NB4 (cell line): ENCODE measurements at regions not wholly inside any gene's neighbourhood (a gene's known extent, or its start where the extent isn't known, plus 50 kb on each side); places are given as distances from the start of the nearest gene placed in this dataset.

Source experiments
- DNase-seq: peaks from one replicate; pipeline ENCODE4 v3.0.0; 2010; ENCODE audit warnings: low read depth
- H3K4me3 ChIP-seq: one replicate; pipeline ENCODE4 v1.5.1; 2011; ENCODE audit warnings: mild to moderate bottlenecking, low read depth, low read length, moderate library complexity
- MYC ChIP-seq: IDR thresholded peaks from 2 replicates; pipeline ENCODE4 v1.6.1; 2011; ENCODE audit warnings: low read depth, low read length
- POLR2A ChIP-seq: IDR thresholded peaks from 2 replicates; pipeline ENCODE4 v1.6.1; 2011; ENCODE audit warnings: mild to moderate bottlenecking; ENCODE audit not compliant: insufficient read length; ENCODE audit errors: extremely low read depth
- TF ChIP-seq, protein P1 (sequence below): IDR thresholded peaks from one replicate; pipeline ENCODE4 v1.5.1; 2012; ENCODE audit warnings: low read depth, low read length
- TF ChIP-seq, protein P2 (sequence below): IDR thresholded peaks from 2 replicates; pipeline ENCODE4 v1.6.1; 2011; ENCODE audit warnings: low read depth, low read length

DNA sequence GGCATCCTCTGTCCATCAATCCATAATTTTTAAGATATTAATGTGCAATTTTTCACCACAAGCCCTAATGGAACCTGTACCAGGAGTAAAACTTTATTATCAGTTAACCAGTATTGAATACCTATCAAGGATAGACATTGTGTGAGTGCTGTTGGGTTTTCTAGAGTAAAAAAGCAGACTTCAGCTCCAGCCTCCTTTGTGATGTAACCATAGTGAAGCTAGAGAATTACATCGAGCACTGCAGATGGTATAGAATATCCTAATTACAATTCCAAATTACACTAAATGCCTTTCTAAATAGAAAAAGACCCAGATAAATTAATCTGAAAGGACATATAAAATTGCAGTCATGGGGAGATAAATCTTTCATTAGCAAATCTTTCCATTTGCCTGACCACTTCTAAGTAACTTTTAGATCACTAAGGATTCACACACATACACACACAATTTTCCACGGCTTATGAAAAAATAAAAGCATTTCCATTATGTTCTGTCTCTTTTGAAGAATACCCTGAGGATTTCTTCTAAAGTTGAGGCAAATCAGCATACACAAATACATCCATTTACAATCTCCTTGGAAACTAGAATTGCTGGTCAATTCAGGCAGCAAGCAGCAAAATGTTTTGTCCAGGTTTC lies 117.1 kb upstream of the TANK start:
- no peak for TF ChIP-seq POLR2A
- TF ChIP-seq MYC, result no peak
- TF ChIP-seq, protein P1, sequence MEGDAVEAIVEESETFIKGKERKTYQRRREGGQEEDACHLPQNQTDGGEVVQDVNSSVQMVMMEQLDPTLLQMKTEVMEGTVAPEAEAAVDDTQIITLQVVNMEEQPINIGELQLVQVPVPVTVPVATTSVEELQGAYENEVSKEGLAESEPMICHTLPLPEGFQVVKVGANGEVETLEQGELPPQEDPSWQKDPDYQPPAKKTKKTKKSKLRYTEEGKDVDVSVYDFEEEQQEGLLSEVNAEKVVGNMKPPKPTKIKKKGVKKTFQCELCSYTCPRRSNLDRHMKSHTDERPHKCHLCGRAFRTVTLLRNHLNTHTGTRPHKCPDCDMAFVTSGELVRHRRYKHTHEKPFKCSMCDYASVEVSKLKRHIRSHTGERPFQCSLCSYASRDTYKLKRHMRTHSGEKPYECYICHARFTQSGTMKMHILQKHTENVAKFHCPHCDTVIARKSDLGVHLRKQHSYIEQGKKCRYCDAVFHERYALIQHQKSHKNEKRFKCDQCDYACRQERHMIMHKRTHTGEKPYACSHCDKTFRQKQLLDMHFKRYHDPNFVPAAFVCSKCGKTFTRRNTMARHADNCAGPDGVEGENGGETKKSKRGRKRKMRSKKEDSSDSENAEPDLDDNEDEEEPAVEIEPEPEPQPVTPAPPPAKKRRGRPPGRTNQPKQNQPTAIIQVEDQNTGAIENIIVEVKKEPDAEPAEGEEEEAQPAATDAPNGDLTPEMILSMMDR, result no peak
- no peak for DNase-seq

DNA sequence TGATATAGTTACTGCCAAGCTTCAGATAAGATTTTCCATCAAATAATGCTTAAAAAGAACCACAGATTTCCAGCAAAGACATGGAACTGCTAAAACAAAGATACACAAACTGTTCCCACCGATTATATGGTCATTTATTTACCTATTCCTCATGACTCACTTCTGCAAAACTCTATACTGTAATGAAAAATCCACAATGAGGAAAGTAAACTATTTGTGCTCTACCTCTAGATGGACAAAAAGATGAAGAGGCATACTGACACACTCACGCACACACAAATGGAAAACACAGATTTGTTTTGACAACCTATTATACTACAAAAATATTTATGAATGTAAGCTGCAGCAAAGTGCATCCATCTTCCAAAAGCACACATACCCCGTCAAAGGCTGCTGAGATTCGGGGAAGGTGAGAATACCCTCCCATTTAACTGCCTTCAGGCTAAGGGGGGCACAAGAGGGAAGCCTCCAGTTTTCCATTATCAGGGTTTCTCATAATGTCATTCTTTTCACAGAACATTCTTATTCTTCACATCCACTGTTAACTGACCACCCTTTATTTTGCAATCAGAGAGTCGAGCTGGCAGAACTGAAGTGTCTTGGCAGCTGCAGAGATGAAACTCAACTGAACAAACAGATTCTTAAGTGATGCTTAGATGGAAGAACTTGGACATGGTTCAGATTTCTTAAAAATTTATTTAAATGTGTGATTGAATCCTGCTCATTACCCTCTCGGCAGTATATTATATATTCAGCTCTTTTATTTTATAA lies 115.9 kb upstream of the TANK start:
- no peak overlapping the region for H3K4me3 ChIP-seq
- TF ChIP-seq POLR2A, result no peak
- TF ChIP-seq, protein P1, result no peak
- no peak for TF ChIP-seq MYC
- TF ChIP-seq, protein P2, sequence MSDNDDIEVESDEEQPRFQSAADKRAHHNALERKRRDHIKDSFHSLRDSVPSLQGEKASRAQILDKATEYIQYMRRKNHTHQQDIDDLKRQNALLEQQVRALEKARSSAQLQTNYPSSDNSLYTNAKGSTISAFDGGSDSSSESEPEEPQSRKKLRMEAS, result no peak
- DNase-seq, result no peak

More for the DNA sequence above, 117.1 kb upstream of the TANK start:
- no peak overlapping the region for H3K4me3 ChIP-seq

DNA sequence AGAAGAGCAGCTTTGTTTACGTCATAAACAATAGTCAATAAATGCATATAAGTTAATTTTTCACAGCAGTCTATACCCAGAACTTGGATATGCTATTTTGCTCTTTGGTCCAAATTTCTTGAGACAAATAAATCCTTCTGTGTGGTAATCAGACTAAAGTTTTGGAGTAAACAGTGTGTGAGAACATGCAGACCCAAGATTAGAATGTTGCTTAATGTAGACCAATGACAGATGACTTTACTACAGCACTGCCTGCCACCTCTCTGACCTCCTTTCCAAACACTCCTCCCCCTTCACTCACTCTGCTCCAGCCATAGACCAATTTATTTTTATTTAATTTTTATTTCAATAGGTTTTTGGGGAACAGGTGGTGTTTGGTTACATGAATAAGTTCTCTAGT lies 115.3 kb upstream of the TANK start:
- no peak overlapping the region for H3K4me3 ChIP-seq
- no peak for TF ChIP-seq POLR2A
- TF ChIP-seq, protein P2, result no peak
- TF ChIP-seq, protein P1, result no peak
- TF ChIP-seq MYC, result no peak
- DNase-seq, result no peak

DNA sequence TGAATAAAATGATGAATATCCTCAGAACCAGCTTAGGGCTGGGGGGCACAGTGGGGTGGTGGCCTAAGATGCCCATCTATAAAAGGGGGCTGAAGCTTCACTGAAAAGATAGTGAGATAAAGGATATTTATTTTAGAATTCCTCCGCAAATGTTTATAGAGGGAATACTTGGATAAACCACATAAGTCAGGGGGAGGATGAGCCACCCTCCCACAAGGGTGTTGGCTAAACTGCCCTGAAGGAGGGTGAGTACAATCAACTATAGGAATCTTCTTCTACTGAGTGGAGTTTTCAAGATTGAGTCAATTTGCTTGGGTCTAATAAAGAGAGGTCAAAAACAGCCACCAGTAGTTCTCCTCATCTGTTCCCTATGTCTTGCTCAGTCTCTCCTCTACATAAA lies 114.5 kb upstream of the TANK start:
- TF ChIP-seq, protein P2, result no peak
- TF ChIP-seq POLR2A (no peak), MYC (no peak)
- TF ChIP-seq, protein P1, result no peak
- no peak overlapping the region for H3K4me3 ChIP-seq
- DNase-seq, result no peak

DNA sequence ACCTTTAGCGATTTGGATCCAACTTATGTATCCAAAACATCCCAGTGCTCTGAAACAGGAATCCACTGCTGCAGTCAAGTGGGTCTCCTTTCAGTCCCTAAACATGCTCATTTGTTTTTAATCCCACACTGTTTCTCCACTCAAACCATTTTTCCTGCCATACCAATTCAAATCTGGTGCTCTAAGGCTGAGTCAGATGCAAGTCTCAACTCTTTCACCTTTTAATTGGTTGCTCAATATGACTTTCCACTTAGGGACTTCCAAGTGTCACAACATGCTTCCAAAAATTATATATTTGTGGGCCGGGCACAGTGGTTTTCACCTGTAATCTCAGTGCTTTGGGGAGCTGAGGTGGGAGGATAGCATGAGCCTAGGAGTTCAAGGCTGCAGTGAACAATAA lies 113.4 kb upstream of the TANK start:
- TF ChIP-seq, protein P1, result no peak
- TF ChIP-seq, protein P2, result no peak
- no peak for TF ChIP-seq POLR2A
- no peak for TF ChIP-seq MYC
- no peak for DNase-seq
- H3K4me3 ChIP-seq, result no peak overlapping the region
